ENCODE measurements at regions not wholly inside any gene's neighbourhood (a gene's known extent, or its start where the extent isn't known, plus 50 kb on each side); places are given as distances from the start of the nearest gene placed in this dataset.
"Not testable (repeated sequence)": the region's sequence is repeated elsewhere in the genome, so short reads cannot be mapped to it uniquely, and the experiment has no call there.

- DNase-seq, result no peak
Observed at GRCh38 chr11:93608364-93608763, 53.1 kb upstream of the CEP295 start.

DNA sequence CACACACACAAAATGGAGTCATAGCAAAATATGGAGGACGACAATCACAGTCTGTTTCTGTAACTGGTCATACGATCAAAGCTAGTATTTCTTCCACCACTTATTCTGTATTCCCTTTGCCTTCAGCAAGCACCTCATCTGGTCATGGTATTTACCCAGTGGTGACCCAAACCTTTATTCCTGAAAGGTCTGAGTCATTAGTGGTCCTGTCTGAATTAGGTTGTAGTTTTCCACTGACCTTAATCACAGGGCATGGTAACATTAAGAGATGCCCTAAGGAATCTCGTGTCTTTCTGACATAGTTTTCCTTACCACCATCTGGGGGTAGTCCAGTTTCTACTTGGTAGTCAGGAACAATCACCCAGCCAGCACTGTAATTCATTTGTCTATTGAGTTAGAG is 54.8 kb upstream of the CEP295 start:
- DNase-seq, result peak; percentile 8

DNA sequence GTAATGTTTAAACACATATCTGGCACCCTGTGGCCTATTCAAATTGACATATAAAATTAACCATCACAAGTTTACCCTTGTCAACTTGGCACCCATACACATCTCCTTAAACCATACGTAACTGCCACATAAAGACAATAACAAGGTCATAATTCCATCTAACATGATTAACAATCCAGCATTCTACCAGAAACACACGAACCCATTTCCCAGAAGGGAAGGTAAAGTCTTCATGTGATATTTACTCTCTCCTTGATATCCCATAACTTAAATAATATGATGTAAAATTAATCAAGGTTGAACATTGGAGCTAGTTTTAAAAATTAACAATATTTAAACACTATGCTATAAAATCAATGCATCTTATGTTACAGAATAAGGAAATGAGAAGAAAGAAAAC is 55.2 kb upstream of the CEP295 start:
- DNase-seq, result no peak

DNA sequence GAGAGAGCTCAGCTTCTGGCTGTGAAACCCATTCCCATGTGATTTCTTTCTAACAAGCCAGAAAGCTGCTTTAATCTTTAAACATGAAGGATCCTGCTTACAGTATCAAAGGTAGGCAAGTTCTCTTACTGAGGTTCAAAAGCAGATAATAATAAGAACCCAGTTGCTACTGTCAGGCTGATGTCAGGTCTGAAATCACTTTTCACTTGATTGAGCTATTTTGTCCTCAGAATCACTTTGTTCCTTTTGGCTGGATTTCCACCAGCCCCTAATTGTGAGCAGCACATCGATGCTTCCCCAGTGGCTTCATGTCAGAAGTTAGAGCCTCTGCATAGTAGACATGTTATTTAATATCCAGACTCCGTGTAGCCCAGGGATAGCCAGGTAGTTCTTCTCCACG is 55.8 kb upstream of the CEP295 start:
- no peak for DNase-seq

DNA sequence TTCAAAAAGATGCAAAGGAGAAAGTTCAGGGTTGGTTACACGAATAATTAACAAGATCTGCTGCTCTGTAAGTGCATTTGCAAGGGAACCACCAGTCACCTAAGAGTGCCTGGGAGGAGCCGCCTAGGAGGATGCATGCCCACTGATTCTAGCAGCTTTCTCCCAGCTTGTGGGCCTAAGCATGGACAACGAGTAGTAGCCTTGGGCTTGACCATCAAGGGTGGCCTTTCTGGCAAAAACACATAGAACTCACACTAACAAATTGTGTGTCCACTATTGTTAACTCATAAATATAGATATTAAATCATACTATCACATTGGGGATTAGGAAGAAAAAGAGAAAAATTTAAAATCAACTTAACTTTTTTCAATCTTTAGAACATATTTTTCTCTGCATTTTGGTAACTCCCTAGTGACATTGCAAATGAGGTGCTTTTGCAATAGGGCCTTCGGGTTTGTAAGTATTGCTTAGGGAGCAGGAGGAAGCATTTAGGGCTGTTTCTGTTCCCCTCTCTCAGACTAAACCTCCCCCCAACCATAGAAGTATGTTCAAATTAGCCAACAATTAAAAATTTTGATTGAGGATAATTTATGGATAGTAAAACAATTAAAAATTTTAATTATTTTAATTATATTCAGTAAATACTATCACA is 57.3 kb upstream of the CEP295 start:
- DNase-seq, result no peak

GRCh38 chr11:93603225-93604007 is 58.1 kb upstream of the CEP295 start:
- peak; percentile 33 for DNase-seq

GRCh38 chr11:93596171-93596570 is 53.0 kb upstream of the SMCO4 start:
- not testable (repeated sequence) for DNase-seq
